Bronchial epithelial cell (primary cell): ENCODE measurements at regions not wholly inside any gene's neighbourhood (a gene's known extent, or its start where the extent isn't known, plus 50 kb on each side); places are given as distances from the start of the nearest gene placed in this dataset.
A peak's percentile ranks its signal among the peaks of the same experiment; 100 is the strongest.

Experiments used
- DNase-seq: peaks from one replicate; pipeline ENCODE4 v3.0.0-alpha.2; 2010; ENCODE audit warnings: low read depth
- FAIRE-seq: peaks from 2 replicates; lab custom pipeline; 2011; peaks lifted over from hg19 to GRCh38; lab: Jason Lieb, UNC
- H3K27me3 ChIP-seq: 2 replicates; pipeline ENCODE4 v1.5.1; 2011; ENCODE audit warnings: low read length; ENCODE audit not compliant: control insufficient read depth, insufficient read depth
- H3K36me3 ChIP-seq: 2 replicates; pipeline ENCODE4 v1.5.1; 2011; ENCODE audit warnings: low read length; ENCODE audit not compliant: control insufficient read depth, insufficient read depth
- H3K4me3 ChIP-seq: 2 replicates; pipeline ENCODE4 v1.5.1; 2011; ENCODE audit warnings: mild to moderate bottlenecking, low read depth, low read length, control low read depth
- CTCF ChIP-seq: IDR thresholded peaks from 2 replicates; pipeline ENCODE4 v1.5.1; 2011; ENCODE audit warnings: mild to moderate bottlenecking, moderate library complexity, low read length, control low read depth, inconsistent platforms; ENCODE audit not compliant: insufficient read depth, severe bottlenecking

GRCh38 chr5:99724732-99725290 is 796.0 kb upstream of the CHD1 start:
- Histone ChIP-seq H3K36me3 (no peaks in the 10 kb centered on the region), H3K4me3 (no peak overlapping the region), H3K27me3 (no peaks in the 10 kb centered on the region)
- DNase-seq (no peak), FAIRE-seq (no peak)
- TF ChIP-seq CTCF: no peak

GRCh38 chr5:99721506-99721905 is 792.7 kb upstream of the CHD1 start:
- Histone ChIP-seq H3K36me3 (no peaks in the 10 kb centered on the region), H3K4me3 (no peak overlapping the region), H3K27me3 (no peaks in the 10 kb centered on the region)
- TF ChIP-seq CTCF: no peak
- FAIRE-seq (no peak), DNase-seq (peak; percentile 3)

GRCh38 chr5:99715921-99716320 is 787.1 kb upstream of the CHD1 start:
- H3K27me3 ChIP-seq: no peaks in the 10 kb centered on the region
- no peak for TF ChIP-seq CTCF
- DNase-seq: no peak
- no peak for FAIRE-seq
- H3K4me3 ChIP-seq: no peak overlapping the region
- H3K36me3 ChIP-seq: no peaks in the 10 kb centered on the region

GRCh38 chr5:99706160-99706559 is 777.4 kb upstream of the CHD1 start:
- FAIRE-seq (no peak), DNase-seq (no peak)
- Histone ChIP-seq H3K36me3 (no peaks in the 10 kb centered on the region), H3K27me3 (no peaks in the 10 kb centered on the region), H3K4me3 (no peak overlapping the region)
- no peak for TF ChIP-seq CTCF

GRCh38 chr5:99702565-99702964 is 773.8 kb upstream of the CHD1 start:
- no peak for TF ChIP-seq CTCF
- Histone ChIP-seq H3K36me3 (no peaks in the 10 kb centered on the region), H3K4me3 (no peak overlapping the region), H3K27me3 (no peaks in the 10 kb centered on the region)
- DNase-seq (peak; percentile 44), FAIRE-seq (no peak)

GRCh38 chr5:99694884-99695283 is 766.1 kb upstream of the CHD1 start:
- Histone ChIP-seq H3K36me3 (no peaks in the 10 kb centered on the region), H3K27me3 (no peaks in the 10 kb centered on the region), H3K4me3 (no peak overlapping the region)
- TF ChIP-seq CTCF: no peak
- FAIRE-seq (no peak), DNase-seq (no peak)
